ENCODE measurements at regions not wholly inside any gene's neighbourhood (a gene's known extent, or its start where the extent isn't known, plus 50 kb on each side); places are given as distances from the start of the nearest gene placed in this dataset.

DNA sequence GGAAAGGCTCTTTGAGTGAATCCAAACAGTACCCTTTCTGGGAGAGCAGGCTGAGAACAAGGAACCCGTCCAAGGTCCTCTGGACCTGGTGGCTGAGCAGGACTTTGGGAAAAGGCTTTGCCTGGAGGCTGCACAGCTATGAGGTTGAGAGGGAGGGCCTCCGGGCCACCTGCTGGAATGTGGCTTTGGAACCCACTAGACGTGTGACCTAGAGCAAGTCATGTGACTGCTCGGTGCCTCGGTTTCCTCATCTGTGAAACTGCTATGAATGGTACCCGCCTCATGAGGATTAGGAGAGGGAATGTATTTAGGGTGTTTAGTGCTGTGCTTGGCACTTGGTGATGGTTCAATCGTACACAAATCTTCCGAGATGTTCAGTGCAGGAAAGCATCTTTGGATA, 50.4 kb downstream of the HAPSTR1 start:
- Histone ChIP-seq H3K4me1 (ENCODE audit: control insufficient read depth in 2 of 2, insufficient read depth in 2 of 2, low read length in 2 of 2) (peaks cover 0 to 9% of the 10 kb centered on the region in 2 donors), H3K9me3 (ENCODE audit: control insufficient read depth in 2 of 3, low read length in 3 of 3) (no peaks in the 10 kb centered on the region), H3K36me3 (ENCODE audit: control insufficient read depth in 2 of 3, insufficient read depth in 3 of 3, low read length in 3 of 3) (no peaks in the 10 kb centered on the region), H3K27me3 (ENCODE audit: control insufficient read depth in 2 of 2, insufficient read depth in 2 of 2, low read length in 2 of 2) (no peaks in the 10 kb centered on the region), H3K27ac (ENCODE audit: low read depth, low read length) (no peak overlapping the region), H3K4me3 (ENCODE audit: low read length) (no peak overlapping the region)
- ChIA-PET CTCF (no interaction called here), POLR2A (no interaction called here)
- Mint-ChIP-seq H3K27me3 (peaks cover 0 to 16% (median 10%) of the 10 kb centered on the region in 5 donors), H3K27ac (no peak overlapping the region), H3K9me3 (no peaks in the 10 kb centered on the region), H3K36me3 (peaks cover 0 to 10% (median 0%) of the 10 kb centered on the region in 5 donors), H3K4me3 (no peak overlapping the region), H3K4me1 (peaks cover 9 to 14% (median 12%) of the 10 kb centered on the region in 7 donors)
- no peak for ATAC-seq
- intact Hi-C loops (cut with micrococcal nuclease), result no loop called here
- no peak for DNase-seq

- Histone ChIP-seq H3K4me3 (ENCODE audit: low read length) (no peak overlapping the region), H3K9me3 (ENCODE audit: control insufficient read depth in 2 of 3, low read length in 3 of 3) (no peaks in the 10 kb centered on the region), H3K27ac (ENCODE audit: low read depth, low read length) (no peak overlapping the region), H3K4me1 (ENCODE audit: control insufficient read depth in 2 of 2, insufficient read depth in 2 of 2, low read length in 2 of 2) (peaks cover 0 to 4% of the 10 kb centered on the region in 2 donors), H3K27me3 (ENCODE audit: control insufficient read depth in 2 of 2, insufficient read depth in 2 of 2, low read length in 2 of 2) (no peaks in the 10 kb centered on the region), H3K36me3 (ENCODE audit: control insufficient read depth in 2 of 3, insufficient read depth in 3 of 3, low read length in 3 of 3) (no peaks in the 10 kb centered on the region)
- H3K4me3 Mint-ChIP-seq, result no peak overlapping the region
- intact Hi-C loops (cut with micrococcal nuclease), result no loop called here
- H3K9me3 Mint-ChIP-seq, result no peaks in the 10 kb centered on the region
- H3K27ac Mint-ChIP-seq, result no peak overlapping the region
- DNase-seq, result no peak
- ChIA-PET CTCF (no interaction called here), POLR2A (no interaction called here)
- H3K4me1 Mint-ChIP-seq, result peaks cover 5 to 9% (median 8%) of the 10 kb centered on the region in 7 donors
- ATAC-seq, result no peak
- peaks cover 0 to 10% (median 0%) of the 10 kb centered on the region in 5 donors for H3K36me3 Mint-ChIP-seq
- H3K27me3 Mint-ChIP-seq, result peaks cover 0 to 12% (median 7%) of the 10 kb centered on the region in 5 donors
These were observed 52.7 kb downstream of the HAPSTR1 start for GRCh38 chr16:9144106-9144505.

GRCh38 chr16:9148374-9149015, 57.1 kb downstream of the HAPSTR1 start:
- no peak overlapping the region for H3K27ac ChIP-seq (ENCODE audit: low read depth, low read length)
- POLR2A ChIA-PET, result no interaction called here
- ATAC-seq (no peak), DNase-seq (no peak)
- H3K27me3 ChIP-seq (ENCODE audit: control insufficient read depth in 2 of 2, insufficient read depth in 2 of 2, low read length in 2 of 2), result no peaks in the 10 kb centered on the region
- H3K36me3 ChIP-seq (ENCODE audit: control insufficient read depth in 2 of 3, insufficient read depth in 3 of 3, low read length in 3 of 3), result no peaks in the 10 kb centered on the region
- Mint-ChIP-seq H3K36me3 (no peaks in the 10 kb centered on the region), H3K27me3 (peaks cover 0 to 10% (median 0%) of the 10 kb centered on the region in 5 donors), H3K4me1 (peaks cover 0 to 1% (median 0%) of the 10 kb centered on the region in 7 donors), H3K27ac (no peak overlapping the region), H3K9me3 (peaks cover 0 to 6% (median 0%) of the 10 kb centered on the region in 11 donors), H3K4me3 (no peak overlapping the region)
- CTCF ChIA-PET, result no interaction called here
- H3K9me3 ChIP-seq (ENCODE audit: control insufficient read depth in 2 of 3, low read length in 3 of 3), result no peaks in the 10 kb centered on the region
- intact Hi-C loops (cut with micrococcal nuclease), result no loop called here
- no peak overlapping the region for H3K4me3 ChIP-seq (ENCODE audit: low read length)
- H3K4me1 ChIP-seq (ENCODE audit: control insufficient read depth in 2 of 2, insufficient read depth in 2 of 2, low read length in 2 of 2), result no peaks in the 10 kb centered on the region

DNA sequence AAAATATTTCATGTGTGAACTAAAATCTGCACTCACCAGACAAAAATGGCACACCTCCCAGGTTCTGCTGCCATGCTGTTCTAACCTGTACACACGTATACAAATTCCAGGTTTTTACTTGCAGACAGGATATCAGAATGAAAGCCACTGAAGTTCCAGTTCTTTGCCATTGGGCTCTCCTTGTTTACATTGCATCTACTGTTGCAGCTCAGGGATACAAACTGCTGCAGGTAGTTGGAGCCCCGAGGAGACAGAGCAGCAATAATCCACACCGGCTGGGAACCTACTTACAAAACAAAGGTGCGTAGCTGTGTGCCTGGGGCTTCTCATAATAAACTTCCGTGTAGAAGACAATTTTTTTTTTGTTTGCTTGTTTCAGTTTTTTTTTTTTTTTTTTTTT, 59.6 kb downstream of the HAPSTR1 start:
- POLR2A ChIA-PET, result no interaction called here
- CTCF ChIA-PET, result interaction anchor here (0.6 kb wide), 1 partner anchor 1498 kb away, joined by 3 read pairs; no protein-coding TSS in a partner anchor
- intact Hi-C loops (cut with micrococcal nuclease), result no loop called here
- Mint-ChIP-seq H3K4me1 (no peaks in the 10 kb centered on the region), H3K4me3 (no peak overlapping the region), H3K36me3 (no peaks in the 10 kb centered on the region), H3K9me3 (peaks cover 0 to 7% (median 0%) of the 10 kb centered on the region in 11 donors), H3K27ac (no peak overlapping the region), H3K27me3 (peaks cover 6 to 29% (median 10%) of the 10 kb centered on the region in 5 donors)
- DNase-seq, result no peak
- no peak for ATAC-seq
- Histone ChIP-seq H3K4me1 (ENCODE audit: control insufficient read depth in 2 of 2, insufficient read depth in 2 of 2, low read length in 2 of 2) (no peaks in the 10 kb centered on the region), H3K36me3 (ENCODE audit: control insufficient read depth in 2 of 3, insufficient read depth in 3 of 3, low read length in 3 of 3) (no peaks in the 10 kb centered on the region), H3K27ac (ENCODE audit: low read depth, low read length) (no peak overlapping the region), H3K9me3 (ENCODE audit: control insufficient read depth in 2 of 3, low read length in 3 of 3) (no peaks in the 10 kb centered on the region), H3K27me3 (ENCODE audit: control insufficient read depth in 2 of 2, insufficient read depth in 2 of 2, low read length in 2 of 2) (no peaks in the 10 kb centered on the region), H3K4me3 (ENCODE audit: low read length) (no peak overlapping the region)

DNA sequence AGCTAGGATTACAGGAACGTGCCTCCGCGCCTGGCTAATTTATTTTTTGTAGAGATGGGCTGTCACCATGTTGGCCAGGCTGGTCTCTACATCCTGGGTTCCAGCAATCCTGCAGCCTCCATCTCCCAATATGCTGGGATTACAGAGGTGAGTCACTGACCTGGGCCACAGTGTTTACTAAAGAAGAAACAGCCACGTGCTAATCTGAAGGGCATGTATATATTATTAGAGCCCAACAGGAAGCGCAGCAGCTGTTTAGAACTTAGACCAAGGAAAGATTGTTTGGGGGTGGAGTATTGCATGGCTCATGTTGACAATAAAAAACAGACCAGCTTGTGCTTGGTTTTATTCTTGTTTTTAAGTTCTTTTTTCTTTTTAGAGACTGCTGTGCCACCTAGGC, 60.2 kb downstream of the HAPSTR1 start:
- Histone ChIP-seq H3K27ac (ENCODE audit: low read depth, low read length) (no peak overlapping the region), H3K36me3 (ENCODE audit: control insufficient read depth in 2 of 3, insufficient read depth in 3 of 3, low read length in 3 of 3) (no peaks in the 10 kb centered on the region), H3K27me3 (ENCODE audit: control insufficient read depth in 2 of 2, insufficient read depth in 2 of 2, low read length in 2 of 2) (no peaks in the 10 kb centered on the region), H3K4me1 (ENCODE audit: control insufficient read depth in 2 of 2, insufficient read depth in 2 of 2, low read length in 2 of 2) (no peaks in the 10 kb centered on the region), H3K9me3 (ENCODE audit: control insufficient read depth in 2 of 3, low read length in 3 of 3) (no peaks in the 10 kb centered on the region), H3K4me3 (ENCODE audit: low read length) (no peak overlapping the region)
- DNase-seq (no peak), ATAC-seq (no peak)
- CTCF ChIA-PET, result interaction anchor here (0.6 kb wide), 1 partner anchor 1498 kb away, joined by 3 read pairs; no protein-coding TSS in a partner anchor
- Mint-ChIP-seq H3K36me3 (no peaks in the 10 kb centered on the region), H3K27ac (no peak overlapping the region), H3K4me1 (no peaks in the 10 kb centered on the region), H3K9me3 (peaks cover 0 to 7% (median 0%) of the 10 kb centered on the region in 11 donors), H3K4me3 (no peak overlapping the region), H3K27me3 (peaks cover 6 to 30% (median 11%) of the 10 kb centered on the region in 5 donors)
- intact Hi-C loops (cut with micrococcal nuclease), result no loop called here
- POLR2A ChIA-PET, result no interaction called here

DNA sequence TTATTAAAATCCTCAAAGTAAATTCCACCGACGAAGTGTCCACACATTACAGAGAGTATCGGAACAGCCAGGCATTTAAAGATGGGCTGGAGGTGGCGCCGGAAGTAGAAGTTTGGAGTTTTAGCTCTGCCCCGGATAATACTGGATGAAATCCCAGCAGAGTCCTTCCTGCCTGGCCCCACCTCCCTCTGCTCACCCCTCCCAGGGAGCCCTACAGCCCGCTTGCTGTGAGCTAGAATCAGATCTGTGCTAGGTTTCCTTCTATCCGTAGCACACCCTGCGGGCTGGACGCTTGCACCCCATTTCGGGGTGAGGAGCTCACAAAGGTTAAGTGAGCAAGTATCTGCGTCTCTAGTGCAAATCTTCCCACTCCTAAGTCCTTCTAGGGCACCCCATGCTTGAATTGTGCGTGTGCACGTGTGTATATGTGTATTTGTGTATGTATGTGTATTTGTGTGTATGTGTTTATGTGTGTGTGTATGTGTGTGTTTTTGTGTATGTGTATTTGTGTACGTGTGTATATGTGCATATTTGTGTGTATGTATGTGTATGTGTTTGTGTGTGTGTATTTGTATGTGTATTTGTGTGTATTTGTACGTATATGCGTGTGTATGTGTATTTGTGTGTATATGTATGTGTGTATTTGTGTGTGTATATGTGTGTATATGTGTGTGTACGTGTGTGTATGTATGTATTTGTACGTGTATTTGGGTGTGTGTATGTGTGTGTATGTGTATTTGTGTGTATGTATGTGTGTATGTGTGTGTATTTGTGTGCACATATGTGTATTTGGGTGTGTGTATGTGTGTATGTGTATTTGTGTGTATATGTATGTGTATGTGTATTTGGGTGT, 61.4 kb downstream of the HAPSTR1 start:
- ChIA-PET CTCF (no interaction called here), POLR2A (interaction anchor here (0.6 kb wide), 1 partner anchor 367 kb away, joined by 5 read pairs; no protein-coding TSS in a partner anchor)
- Histone ChIP-seq H3K36me3 (ENCODE audit: control insufficient read depth in 2 of 3, insufficient read depth in 3 of 3, low read length in 3 of 3) (no peaks in the 10 kb centered on the region), H3K4me3 (ENCODE audit: low read length) (no peak overlapping the region), H3K9me3 (ENCODE audit: control insufficient read depth in 2 of 3, low read length in 3 of 3) (no peaks in the 10 kb centered on the region), H3K27me3 (ENCODE audit: control insufficient read depth in 2 of 2, insufficient read depth in 2 of 2, low read length in 2 of 2) (no peaks in the 10 kb centered on the region), H3K4me1 (ENCODE audit: control insufficient read depth in 2 of 2, insufficient read depth in 2 of 2, low read length in 2 of 2) (no peaks in the 10 kb centered on the region), H3K27ac (ENCODE audit: low read depth, low read length) (no peak overlapping the region)
- Mint-ChIP-seq H3K4me1 (no peaks in the 10 kb centered on the region), H3K27me3 (peaks cover 11 to 35% (median 13%) of the 10 kb centered on the region in 5 donors), H3K36me3 (no peaks in the 10 kb centered on the region), H3K4me3 (no peak overlapping the region), H3K27ac (no peak overlapping the region), H3K9me3 (peaks cover 0 to 7% (median 0%) of the 10 kb centered on the region in 11 donors)
- no peak for ATAC-seq
- intact Hi-C loops (cut with micrococcal nuclease), result no loop called here
- DNase-seq, result no peak
